ENCODE measurements at regions not wholly inside any gene's neighbourhood (a gene's known extent, or its start where the extent isn't known, plus 50 kb on each side); places are given as distances from the start of the nearest gene placed in this dataset.
"Not testable (repeated sequence)": the region's sequence is repeated elsewhere in the genome, so short reads cannot be mapped to it uniquely, and the experiment has no call there.

DNA sequence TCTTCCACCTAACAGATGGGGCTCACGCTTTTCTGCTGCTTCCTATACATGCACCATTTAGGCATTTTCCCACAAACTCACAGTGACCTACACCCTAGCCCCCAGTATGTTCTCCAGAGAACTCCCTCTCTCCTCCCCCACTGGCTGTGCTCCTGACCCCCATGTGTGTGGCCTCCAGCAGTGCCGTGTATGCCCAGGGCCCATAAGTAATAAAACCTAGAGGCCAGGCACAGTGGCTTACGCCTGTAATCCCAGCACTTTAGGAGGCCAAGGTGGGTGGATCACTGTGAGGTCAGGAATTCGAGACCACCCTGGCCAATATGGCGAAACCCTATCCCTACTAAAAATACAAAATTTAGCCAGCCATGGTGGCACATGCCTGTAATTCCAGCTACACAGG, 54.7 kb upstream of the NXT1 start:
- H3K4me3 ChIP-seq (ENCODE audit: severe bottlenecking), result no peak overlapping the region

GRCh38 chr20:23294671-23295070, 55.9 kb upstream of the NXT1 start:
- Histone ChIP-seq H3K9me3 (ENCODE audit: severe bottlenecking) (no peaks in the 10 kb centered on the region), H3K27me3 (ENCODE audit: insufficient read depth, poor library complexity, severe bottlenecking) (no peaks in the 10 kb centered on the region), H3K4me1 (ENCODE audit: insufficient read depth, poor library complexity, severe bottlenecking) (no peaks in the 10 kb centered on the region), H3K27ac (ENCODE audit: poor library complexity, severe bottlenecking) (no peak overlapping the region), H3K4me3 (ENCODE audit: severe bottlenecking) (no peak overlapping the region), H3K36me3 (ENCODE audit: low read depth) (no peaks in the 10 kb centered on the region)
- TF ChIP-seq, protein P1, sequence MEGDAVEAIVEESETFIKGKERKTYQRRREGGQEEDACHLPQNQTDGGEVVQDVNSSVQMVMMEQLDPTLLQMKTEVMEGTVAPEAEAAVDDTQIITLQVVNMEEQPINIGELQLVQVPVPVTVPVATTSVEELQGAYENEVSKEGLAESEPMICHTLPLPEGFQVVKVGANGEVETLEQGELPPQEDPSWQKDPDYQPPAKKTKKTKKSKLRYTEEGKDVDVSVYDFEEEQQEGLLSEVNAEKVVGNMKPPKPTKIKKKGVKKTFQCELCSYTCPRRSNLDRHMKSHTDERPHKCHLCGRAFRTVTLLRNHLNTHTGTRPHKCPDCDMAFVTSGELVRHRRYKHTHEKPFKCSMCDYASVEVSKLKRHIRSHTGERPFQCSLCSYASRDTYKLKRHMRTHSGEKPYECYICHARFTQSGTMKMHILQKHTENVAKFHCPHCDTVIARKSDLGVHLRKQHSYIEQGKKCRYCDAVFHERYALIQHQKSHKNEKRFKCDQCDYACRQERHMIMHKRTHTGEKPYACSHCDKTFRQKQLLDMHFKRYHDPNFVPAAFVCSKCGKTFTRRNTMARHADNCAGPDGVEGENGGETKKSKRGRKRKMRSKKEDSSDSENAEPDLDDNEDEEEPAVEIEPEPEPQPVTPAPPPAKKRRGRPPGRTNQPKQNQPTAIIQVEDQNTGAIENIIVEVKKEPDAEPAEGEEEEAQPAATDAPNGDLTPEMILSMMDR (IDR thresholded peaks at IDR 0.05; ENCODE audit: poor library complexity, severe bottlenecking), result no peak
- ATAC-seq (ENCODE audit: low read depth), result no peak
- DNase-seq (ENCODE audit: low spot score), result peak; percentile 43

More for the DNA sequence above, 54.7 kb upstream of the NXT1 start:
- Histone ChIP-seq H3K9me3 (ENCODE audit: severe bottlenecking) (no peaks in the 10 kb centered on the region), H3K27me3 (ENCODE audit: insufficient read depth, poor library complexity, severe bottlenecking) (no peaks in the 10 kb centered on the region), H3K27ac (ENCODE audit: poor library complexity, severe bottlenecking) (no peak overlapping the region), H3K4me1 (ENCODE audit: insufficient read depth, poor library complexity, severe bottlenecking) (no peaks in the 10 kb centered on the region), H3K36me3 (ENCODE audit: low read depth) (no peaks in the 10 kb centered on the region)
- DNase-seq (ENCODE audit: low spot score) (peak; percentile 13), ATAC-seq (ENCODE audit: low read depth) (no peak)
- TF ChIP-seq, protein P1 (IDR thresholded peaks at IDR 0.05; ENCODE audit: poor library complexity, severe bottlenecking), result no peak

- DNase-seq (ENCODE audit: low spot score) (peak; percentile 27), ATAC-seq (ENCODE audit: low read depth) (0 out of 3 replicates have a peak, but pooled peaks have one; percentile 18)
- H3K36me3 ChIP-seq (ENCODE audit: low read depth), result no peaks in the 10 kb centered on the region
- H3K4me1 ChIP-seq (ENCODE audit: insufficient read depth, poor library complexity, severe bottlenecking), result no peaks in the 10 kb centered on the region
- no peak overlapping the region for H3K27ac ChIP-seq (ENCODE audit: poor library complexity, severe bottlenecking)
- H3K27me3 ChIP-seq (ENCODE audit: insufficient read depth, poor library complexity, severe bottlenecking), result no peaks in the 10 kb centered on the region
- TF ChIP-seq, protein P1 (IDR thresholded peaks at IDR 0.05; ENCODE audit: poor library complexity, severe bottlenecking), result no peak
- H3K9me3 ChIP-seq (ENCODE audit: severe bottlenecking), result no peaks in the 10 kb centered on the region
- H3K4me3 ChIP-seq (ENCODE audit: severe bottlenecking), result no peak overlapping the region
Measured at GRCh38 chr20:23294166-23294565, 56.4 kb upstream of the NXT1 start.

DNA sequence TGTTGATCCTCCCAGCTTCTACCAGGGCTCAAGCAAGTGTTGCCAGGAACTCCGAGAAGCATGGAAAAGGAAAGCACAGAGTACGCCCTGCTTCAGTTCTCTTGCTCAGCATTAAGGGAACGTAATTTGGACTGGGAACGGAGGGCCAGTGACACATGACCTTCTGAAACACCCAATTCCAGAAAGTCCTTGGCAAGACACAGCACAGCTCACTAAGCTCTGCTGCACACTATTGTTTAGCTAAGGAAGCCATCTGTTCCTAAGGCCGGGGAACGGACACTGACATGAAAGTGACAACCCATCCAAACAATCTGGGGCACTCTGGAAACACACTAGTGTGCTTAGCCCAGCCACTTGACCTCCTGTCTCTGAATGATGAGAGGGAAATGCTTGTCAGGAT, 56.9 kb upstream of the NXT1 start:
- Histone ChIP-seq H3K4me1 (ENCODE audit: insufficient read depth, poor library complexity, severe bottlenecking) (no peaks in the 10 kb centered on the region), H3K27ac (ENCODE audit: poor library complexity, severe bottlenecking) (no peak overlapping the region), H3K27me3 (ENCODE audit: insufficient read depth, poor library complexity, severe bottlenecking) (no peaks in the 10 kb centered on the region), H3K9me3 (ENCODE audit: severe bottlenecking) (no peaks in the 10 kb centered on the region), H3K4me3 (ENCODE audit: severe bottlenecking) (no peak overlapping the region), H3K36me3 (ENCODE audit: low read depth) (no peaks in the 10 kb centered on the region)
- ATAC-seq (ENCODE audit: low read depth), result no peak
- TF ChIP-seq, protein P1 (IDR thresholded peaks at IDR 0.05; ENCODE audit: poor library complexity, severe bottlenecking), result no peak
- no peak for DNase-seq (ENCODE audit: low spot score)

DNA sequence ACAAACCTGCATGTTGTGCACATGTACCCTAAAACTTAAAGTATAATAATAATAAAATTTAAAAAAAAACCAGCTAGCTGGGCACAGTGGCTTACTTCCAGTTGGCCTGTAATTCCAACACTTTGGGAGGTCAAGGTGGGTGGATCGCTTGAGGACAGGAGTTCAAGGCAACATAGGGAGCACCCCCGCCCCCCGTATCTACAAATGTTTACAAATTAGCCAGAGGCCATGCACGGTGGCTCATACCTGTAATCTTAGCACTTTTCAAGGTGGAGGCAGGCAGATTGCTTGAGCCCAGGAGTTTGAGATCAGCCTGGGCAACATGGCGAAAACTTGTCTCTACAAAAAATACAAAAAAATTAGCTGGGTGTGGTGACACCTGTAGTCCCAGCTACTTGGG, 58.3 kb upstream of the NXT1 start:
- peak; percentile 9 for DNase-seq (ENCODE audit: low spot score)
- H3K4me3 ChIP-seq (ENCODE audit: severe bottlenecking); ATAC-seq (ENCODE audit: low read depth); H3K27me3 ChIP-seq (ENCODE audit: insufficient read depth, poor library complexity, severe bottlenecking); H3K4me1 ChIP-seq (ENCODE audit: insufficient read depth, poor library complexity, severe bottlenecking); H3K9me3 ChIP-seq (ENCODE audit: severe bottlenecking); H3K36me3 ChIP-seq (ENCODE audit: low read depth); H3K27ac ChIP-seq (ENCODE audit: poor library complexity, severe bottlenecking): not testable (repeated sequence)

Measured in RWPE2 (cell line).